NCI-H774 (cell line): ENCODE measurements at regions not wholly inside any gene's neighbourhood (a gene's known extent, or its start where the extent isn't known, plus 50 kb on each side); places are given as distances from the start of the nearest gene placed in this dataset.
"Not testable (repeated sequence)": the region's sequence is repeated elsewhere in the genome, so short reads cannot be mapped to it uniquely, and the experiment has no call there.

Source experiments
- DNase-seq: peaks from one replicate; lab custom pipeline; 2025; lab: John Stamatoyannopoulos, UW

DNA sequence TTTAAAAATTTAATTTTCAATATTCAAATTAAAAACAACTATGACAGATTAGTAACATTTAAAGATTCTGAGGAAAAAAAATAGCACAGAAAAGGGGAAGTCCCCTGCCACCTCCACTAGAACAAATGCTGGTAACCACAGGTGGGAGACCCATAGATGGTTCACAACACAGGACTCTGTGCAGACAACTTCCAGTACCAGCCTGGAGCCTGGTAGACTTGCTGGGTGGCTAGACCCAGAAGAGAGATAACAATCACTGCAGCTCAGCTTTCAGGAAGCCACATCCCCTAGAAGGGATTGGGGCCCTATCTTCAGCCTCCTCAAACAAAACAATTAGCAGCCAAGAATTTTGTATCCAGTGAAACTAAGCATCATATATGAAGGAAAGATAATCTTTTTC, 179.6 kb upstream of the RND3 start:
- not testable (repeated sequence) for DNase-seq

DNA sequence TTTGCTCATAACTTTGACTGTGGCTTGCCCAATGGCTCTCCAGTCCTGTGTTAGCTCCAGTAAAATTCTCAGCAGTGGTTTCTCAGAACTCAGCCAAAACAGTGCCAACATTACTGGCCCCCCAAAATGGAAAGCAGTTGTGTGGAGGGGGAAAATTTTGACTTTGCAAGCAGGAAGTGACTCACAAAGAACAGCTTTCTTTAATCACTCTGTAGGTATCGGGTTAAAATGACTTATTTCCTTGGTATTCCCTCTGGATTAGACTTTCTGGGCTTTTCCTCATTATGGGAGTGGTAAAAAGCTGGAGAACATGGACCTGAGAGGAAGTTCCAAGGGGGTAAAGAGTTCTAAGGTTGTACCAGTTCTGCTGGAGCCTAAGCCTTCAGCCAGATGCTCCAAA, 175.7 kb upstream of the RND3 start:
- no peak for DNase-seq

DNA sequence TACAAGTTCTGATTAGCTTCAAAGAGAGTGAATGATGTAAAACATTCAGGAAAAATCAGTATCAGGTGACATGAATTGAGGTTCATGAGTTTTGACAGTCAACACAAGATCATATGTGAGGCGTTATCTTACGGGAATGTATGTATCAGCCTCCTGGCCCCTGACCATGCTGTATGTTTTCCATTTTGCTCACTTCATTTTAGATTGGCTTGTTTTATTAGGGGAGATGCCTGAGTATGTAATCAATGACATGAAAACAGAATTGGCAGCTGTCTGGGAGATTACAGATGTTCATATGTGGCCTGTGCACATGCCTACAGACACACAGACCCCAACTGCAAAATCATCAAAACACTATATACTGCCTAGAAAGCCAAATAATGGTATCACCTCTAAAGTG, 168.5 kb upstream of the RND3 start:
- no peak for DNase-seq

DNA sequence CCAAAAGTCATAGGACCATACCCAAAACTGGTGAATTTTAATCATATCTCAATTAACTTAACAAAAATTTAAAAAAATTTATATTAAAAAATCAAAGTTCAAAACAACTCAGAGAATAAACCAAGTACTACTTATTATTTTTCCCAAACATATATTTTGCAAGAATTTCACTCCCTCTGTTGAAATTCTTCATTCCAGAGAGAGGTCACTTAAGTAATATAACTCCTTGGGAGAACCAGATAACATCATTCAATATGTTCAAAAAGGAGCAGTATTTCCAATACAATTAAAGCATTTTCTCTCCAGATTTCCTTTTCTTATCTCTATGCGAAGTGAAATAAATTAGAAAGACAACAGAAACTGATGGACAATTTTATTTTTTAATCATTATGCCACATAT, 165.9 kb upstream of the RND3 start:
- DNase-seq, result no peak

DNA sequence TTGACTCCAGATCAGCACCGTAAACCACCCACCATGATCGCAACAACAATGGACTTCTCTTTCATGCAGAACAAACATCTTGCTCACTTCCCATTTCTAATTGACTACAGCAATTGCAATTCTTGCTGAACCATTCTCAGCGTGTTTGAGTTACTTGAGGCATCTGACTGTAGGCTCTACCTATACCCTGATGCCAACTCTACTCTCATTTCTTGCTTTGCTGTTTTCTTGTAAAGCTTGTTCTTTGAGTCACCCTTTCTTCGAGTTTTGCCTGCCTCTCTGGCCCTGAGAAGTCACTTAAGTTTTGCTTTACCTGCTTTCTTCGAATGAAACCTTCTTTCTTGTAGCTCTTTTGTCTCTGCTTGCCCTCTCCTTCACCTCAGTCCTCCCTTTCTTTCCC, 160.5 kb upstream of the RND3 start:
- no peak for DNase-seq

DNA sequence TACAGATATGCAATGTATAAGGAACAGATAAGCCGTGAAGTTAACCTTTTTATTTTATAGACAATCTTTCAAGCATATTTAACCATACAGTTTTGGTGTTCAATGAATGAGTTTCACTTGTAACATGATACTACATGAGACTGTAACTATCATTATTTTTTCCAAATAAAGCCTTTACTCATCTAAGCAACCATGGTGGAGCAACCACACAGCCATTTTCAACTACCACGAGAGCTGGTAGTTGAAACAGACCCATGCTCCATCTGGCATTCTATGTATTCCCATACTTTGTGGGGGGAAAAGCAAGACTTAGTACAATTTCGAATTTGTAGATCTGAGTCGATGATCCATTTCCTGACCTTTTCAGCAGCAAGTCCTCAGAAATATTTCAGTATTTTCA, 159.3 kb upstream of the RND3 start:
- DNase-seq, result no peak

DNA sequence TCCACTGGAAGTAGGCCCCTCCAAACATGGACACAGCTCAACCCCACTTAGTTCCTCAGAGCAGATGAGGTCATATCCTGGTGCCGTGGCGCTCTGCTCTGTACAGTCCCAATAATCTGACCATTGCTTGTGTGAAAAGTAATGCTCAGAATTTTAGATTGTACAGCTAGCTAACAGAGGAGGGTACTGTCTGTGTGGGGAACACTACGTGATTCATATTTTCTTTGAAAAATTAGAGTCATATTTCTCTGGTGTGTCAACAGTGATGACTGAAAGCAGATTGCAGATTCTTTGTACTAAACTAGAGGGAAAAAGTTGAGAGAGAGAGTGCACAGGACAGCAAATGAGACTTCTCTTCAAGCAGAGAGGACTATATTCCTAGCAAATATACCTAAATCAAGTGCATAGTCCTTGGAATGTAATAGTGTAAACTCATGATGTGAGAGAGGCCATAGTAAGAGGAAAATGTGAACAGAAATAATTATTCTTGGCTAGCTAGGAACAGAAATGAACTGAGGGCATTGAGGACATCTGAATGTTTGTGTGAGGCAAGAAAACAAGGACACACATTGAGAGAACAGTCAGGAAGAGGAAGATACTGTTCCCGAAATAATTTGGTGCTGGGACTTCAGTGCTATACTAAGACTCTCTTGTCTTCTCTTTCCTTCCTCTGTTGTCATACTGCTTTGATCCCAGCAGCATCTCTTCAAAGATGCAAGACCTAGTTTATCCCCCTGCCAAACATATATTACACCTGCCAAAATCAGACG, 157.0 kb upstream of the RND3 start:
- no peak for DNase-seq

DNA sequence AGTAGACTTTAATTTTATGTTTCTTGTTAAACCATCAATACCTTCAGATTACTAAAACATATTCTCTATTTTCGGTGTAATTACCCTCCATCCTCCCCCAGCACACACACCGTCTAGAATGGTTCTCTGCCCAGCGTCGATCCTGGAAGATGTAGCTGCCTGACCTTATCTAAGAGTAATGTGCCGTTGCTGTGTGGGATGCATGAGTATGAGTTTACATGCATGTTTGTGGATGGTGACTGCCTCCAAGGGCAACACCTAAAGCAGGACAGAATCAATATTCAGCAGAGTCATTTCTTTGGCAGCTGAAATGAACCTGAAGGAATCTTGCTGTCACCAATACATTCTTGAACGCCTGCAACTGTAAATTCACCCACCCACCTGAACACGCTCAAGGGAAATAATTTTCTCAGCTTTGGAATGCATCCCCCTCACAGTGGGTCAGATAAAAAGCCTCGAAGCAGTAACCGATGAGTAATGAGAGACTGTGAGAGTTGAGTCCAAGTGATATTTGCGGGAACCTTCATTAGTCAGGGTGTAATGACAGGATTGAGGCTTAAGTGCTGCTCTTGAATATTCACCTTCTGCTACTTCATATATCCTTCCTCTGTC, 155.8 kb upstream of the RND3 start:
- DNase-seq, result no peak

DNA sequence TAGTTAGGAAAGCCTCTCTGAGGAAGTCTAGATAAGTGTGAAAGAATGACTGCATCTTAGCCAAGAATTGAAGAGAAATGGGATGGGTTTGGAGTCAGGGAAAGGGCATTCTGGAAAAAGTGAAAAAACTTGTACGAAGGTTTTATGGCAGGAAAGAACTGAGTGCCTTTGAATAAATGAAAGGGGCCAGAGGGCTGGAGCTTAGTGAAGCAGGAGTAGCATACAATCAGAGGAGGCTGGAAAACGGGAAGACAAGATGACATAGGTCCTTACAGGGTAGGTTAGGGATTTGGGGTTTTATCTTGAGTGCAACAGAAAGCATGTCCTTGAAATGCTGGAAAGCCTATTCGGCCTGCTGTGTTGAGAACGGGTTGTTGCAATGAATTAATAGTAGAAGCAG, 152.6 kb upstream of the RND3 start:
- DNase-seq, result no peak

DNA sequence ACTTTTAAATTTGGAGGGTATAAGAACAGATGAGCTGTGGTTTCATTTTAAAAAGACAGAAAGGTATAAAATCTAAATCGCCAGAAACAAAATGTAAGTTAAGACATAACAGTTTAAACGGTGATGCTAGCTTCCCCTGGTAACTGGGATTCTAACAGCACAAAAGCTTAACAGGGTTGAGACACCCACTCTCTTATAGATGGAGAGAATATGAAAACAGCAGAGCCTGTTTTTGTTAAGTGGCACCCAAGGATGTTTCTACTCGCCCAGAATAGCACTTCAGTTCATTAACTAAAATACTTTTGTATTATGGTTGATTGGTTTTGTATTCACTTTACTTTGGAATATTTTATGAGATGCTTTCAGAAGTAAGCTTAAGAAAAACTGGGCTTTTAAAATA, 151.9 kb upstream of the RND3 start:
- DNase-seq, result no peak

DNA sequence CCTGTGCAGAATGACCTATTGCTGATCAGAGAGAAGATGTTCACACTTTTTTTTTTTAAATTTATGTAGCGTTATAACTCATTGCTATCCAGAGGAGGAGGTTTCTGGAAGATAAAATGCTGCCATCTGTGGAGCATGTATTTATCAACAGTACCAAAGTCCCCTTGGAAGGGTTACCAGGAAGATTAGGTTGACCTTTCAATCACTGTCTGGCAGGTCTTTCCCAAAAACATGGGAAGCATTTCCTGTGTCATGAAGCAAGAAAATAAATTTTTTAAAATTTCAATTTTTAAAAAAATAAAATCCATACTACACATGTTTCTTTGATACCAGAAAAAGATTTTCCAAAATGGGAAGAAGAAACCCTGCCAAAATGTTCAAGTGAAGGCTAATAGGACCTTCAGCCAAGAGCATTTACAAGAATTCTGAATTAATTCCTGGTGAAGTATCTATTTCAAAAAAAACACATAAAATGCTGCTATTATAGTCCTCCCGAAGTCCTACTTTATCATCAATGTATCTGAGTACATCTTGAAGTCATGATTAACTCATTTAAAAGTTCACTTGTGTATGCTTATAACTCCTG, 143.9 kb upstream of the RND3 start:
- DNase-seq, result no peak

DNA sequence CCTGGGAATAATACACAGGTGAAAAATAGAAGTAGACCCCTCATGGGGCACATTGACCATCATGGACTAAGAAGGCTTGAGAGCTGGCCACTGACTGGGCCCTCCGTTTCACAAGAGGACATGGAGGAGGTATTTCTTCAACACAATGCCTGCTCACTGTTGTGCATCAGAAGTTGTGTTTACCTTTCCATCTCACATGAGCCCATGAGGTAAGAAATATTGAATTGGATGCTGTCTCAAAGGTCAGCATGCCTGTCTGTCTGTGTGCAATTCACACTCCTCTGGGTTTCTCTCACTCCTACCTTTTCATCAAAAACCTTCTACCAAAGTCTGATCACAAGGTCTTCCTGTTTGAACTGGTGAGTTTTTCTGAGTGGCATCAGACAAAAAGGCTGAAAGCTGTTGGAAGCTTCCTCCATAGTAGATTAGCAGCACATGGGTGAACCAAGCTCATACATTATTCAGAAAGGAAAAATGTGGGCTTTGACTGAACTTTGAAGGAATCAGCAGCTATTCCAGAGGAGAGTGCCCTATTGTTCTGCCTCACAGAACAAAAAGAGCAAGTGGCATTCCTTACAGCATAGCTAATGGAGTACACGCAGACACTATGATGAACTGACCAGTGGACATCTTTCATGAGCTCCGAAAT, 143.2 kb upstream of the RND3 start:
- DNase-seq, result no peak

DNA sequence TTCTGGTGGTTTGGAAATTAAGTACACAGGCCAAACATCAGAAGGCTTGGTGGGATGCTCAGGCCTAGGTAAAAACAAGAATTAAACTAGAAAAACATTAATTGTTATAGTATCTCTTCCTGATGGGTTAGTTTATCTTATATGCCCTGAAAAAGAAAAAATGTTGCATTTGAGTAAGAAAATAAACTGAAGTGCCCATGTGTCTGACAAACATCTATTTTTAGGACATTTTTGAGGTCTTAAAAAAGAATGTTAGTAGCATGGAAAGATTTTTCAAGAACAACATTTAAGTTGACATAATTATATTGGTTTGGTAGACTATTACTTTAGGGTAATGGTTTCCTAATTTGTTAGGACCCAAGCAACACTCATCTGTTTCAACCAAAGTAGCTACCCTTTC, 140.1 kb upstream of the RND3 start:
- no peak for DNase-seq

DNA sequence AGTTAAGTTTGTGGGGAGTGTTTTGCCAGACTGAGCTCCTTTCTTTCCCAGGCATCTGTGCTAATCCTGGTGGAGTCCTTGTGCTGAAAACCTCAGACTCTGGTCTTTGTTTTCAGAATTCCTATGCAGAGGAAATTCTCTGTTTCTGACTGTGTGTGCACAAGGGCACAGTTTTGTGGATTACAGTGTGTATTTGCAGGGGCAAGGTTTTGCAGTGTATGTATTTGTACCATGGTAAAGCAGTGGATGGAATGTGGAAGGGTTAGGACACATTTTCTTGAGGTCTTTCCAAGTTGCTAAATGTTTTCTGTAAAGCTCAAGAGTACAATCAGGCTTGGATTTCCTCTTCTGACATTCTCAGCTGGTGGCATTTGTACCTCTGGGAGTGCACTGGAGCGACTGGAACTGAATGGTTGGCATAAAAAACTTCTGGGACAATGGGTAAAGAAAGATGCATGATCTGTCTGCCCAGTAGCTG, 139.5 kb upstream of the RND3 start:
- no peak for DNase-seq

DNA sequence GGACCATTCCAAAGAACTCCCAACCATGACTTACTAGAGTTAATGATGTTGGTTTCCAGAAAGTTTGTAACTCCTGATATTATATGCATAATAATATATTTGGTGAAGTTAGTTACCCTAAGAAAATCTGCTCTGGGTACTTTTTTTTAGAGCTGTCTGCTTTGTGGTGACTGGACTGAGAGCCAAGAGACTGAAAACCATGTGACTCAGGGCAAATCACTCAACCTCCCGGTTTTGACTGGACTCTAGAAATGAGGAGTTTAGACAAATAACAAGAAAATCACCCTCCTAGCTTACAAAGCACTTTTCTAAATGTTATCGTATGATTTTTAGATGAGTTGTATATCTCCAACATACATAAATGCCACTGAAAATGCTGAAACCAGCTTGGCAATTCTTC, 138.3 kb upstream of the RND3 start:
- no peak for DNase-seq

DNA sequence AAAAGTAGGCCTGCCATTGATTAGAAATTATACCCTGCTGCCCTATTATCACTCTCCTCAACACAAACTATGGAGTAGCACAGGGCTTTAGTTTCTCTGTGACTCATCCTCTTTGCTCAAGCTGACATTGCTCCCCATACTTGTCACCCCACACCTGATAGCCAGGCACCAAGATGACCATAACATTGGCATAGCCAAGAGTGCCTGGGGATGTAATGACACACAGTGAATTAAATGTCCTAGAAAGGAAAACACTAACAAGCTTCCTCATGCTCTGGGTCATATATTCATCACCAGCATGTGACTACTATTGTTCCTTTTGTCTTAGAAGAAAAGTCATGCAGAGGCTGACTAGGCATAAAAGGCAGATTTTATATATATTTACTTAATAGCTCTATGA, 137.8 kb upstream of the RND3 start:
- no peak for DNase-seq

DNA sequence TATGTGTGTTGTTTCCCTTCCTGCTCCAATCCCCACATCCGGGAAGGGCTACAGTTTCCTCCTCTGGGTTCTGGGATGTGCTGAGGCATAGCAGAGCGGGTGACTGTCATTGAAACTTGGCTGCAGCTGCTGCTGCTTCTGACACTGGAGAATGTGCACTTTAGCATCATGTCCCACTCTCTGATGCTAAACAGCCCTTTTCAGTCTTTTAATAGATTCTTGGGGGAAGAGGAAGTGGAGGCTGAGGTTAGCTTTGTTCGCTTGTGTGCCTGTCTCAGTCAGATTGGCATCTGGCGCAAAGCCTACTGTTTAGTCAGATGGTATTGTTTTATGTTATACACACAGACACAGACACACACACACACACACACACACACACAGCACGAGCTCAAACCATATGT, 136.5 kb upstream of the RND3 start:
- no peak for DNase-seq

DNA sequence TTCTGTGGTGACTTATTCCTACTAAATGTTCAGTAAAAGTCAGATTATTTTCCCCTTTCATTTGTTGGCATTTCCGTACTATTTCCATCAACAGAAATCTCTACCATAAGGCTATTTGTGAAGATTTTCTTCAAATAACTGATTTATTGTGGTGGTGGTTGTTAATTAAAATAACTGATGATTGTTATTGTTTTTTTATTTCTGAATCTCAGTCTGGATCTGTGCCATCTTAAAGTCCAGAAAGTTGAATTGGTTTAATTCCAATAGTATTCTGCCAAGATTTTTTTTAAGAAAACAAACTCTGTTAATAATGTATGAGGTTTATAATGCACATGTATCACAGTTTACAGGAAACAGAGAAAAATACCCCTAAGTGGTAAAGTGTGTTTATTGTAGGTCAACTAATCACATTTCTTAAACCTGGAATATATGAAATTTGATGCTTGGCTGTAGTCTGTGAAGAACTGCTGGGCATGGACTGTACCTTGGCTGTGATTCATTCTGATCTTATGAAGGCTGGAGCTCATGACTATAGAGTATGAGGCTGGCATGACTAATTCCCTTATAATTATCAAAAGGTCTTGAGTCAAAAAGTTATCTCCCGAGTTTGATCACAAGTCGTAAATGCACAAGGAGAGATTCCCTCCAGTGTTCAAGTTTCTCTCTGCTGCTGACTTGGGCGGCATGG, 134.2 kb upstream of the RND3 start:
- DNase-seq, result no peak

DNA sequence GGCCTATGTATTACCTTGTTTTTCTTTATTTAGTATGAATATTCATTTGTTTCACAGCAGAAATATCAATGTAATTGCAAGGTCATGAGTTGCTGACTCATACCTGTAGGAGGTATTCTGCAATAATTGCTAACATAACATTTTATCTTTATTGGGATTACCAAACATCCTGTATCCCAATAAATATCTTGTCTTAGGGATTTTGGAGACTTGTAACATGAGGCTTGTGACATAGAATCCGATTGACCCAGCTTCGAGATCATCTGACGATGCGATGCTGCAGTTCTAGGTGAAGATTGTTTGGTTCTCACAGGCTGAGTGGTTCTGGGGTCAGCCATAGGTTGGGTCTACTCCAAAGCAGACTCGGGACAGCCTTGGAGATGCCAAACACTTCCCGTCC, 133.4 kb upstream of the RND3 start:
- DNase-seq, result no peak

DNA sequence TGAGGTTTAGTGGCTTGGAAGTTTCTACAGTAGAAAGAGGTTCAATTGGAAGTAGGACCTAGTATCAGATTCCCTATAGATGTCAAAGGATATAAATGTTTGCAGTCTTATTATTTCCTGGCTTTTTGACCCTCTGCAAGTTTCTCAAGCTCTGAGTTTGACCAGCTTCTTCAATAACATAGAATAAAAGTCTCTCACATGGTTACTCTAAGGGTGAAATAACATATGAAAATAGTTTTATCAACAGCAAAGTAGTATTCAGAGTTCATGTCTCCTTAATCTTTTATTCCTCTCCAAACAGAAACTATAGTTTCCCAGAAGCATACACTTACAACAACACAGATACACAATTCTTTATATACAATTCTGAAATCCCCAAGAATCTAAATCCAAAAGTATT, 132.9 kb upstream of the RND3 start:
- DNase-seq, result no peak

DNA sequence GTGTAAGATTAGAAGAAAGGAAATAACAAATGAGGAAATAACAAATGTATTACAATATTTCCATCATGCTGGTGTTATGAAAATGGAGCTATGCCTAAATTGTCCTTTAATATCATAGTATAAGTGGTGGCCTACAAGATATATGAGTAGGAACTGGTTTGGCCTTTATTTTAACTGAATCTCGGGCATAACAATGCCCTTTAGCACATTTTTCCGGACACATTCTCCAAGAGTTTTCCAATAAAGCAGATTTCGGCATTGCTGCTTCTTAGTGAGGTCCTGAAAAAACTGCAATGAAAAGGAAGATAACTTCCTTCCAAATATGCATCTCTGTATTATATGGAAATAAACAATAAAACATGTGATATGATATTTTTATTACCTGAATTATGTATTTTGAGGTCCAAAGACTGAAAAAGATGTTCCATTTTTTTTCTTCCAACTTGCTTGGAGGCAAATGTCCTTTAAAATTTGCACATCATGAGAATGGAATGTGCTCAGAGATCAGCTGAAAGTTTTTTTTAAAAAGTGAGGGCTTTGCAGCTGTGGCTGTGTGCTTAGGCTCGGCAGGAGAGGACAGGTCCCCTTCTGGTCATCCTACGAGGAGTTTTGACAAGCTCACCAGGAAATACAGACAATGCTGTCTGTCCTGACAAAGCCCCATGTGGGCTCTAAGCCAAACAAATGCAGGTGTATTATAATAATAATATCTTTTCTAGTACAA, 132.3 kb upstream of the RND3 start:
- no peak for DNase-seq
